ENCODE measurements at regions not wholly inside any gene's neighbourhood (a gene's known extent, or its start where the extent isn't known, plus 50 kb on each side); places are given as distances from the start of the nearest gene placed in this dataset.

DNA sequence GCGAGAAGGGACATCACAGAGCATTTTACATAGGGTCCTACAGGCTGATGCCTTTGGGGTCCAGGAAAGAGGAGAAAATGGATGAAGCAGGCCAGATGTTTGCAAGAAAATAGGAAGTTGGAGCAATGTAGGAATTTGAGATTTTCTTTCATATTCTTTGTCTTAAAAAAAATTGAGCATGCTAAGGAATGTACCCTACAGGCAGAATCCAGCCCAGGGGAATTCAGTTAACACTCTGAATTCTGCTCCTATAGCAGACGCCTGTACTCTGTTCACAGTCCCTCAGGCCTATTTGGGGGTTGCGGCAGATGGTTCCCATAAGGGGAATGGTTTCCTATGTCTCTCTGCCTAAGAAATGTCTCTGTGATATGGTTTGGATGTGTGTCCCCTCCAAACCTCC is 393.7 kb upstream of the C16orf82 start:
- TF ChIP-seq POLR2A (IDR thresholded peaks at IDR 0.05) = no peak
- no peak for TF ChIP-seq CTCF (IDR thresholded peaks at IDR 0.05)
